Astrocyte (in vitro differentiated cells and primary cell): ENCODE measurements at regions not wholly inside any gene's neighbourhood (a gene's known extent, or its start where the extent isn't known, plus 50 kb on each side); places are given as distances from the start of the nearest gene placed in this dataset.

Experiments used
- CTCF ChIP-seq: IDR thresholded peaks from 2 replicates; pipeline ENCODE4 v1.5.1; 2011; ENCODE audit warnings: low read depth, mild to moderate bottlenecking, inconsistent platforms, low read length, moderate library complexity; ENCODE audit not compliant: insufficient read depth
- EZH2 ChIP-seq: IDR thresholded peaks from 2 replicates; pipeline ENCODE4 v1.6.1; 2012; ENCODE audit warnings: mild to moderate bottlenecking, low read length, inconsistent platforms; ENCODE audit not compliant: insufficient read depth

- TF ChIP-seq EZH2 = no peak
- TF ChIP-seq CTCF = no peak
These were observed 54.4 kb upstream of the LGALSL start for GRCh38 chr2:64399521-64399920.
